HG02973 (cell line): ENCODE measurements at regions not wholly inside any gene's neighbourhood (a gene's known extent, or its start where the extent isn't known, plus 50 kb on each side); places are given as distances from the start of the nearest gene placed in this dataset.
"Not testable (repeated sequence)": the region's sequence is repeated elsewhere in the genome, so short reads cannot be mapped to it uniquely, and the experiment has no call there.

Source experiments
- ATAC-seq: cut with Tn5 transposase; IDR thresholded peaks from one replicate; pipeline ENCODE4 v1.9.1; 2021; ENCODE audit warnings: moderate library complexity; ENCODE audit not compliant: unreplicated experiment

- ATAC-seq = no peak
Observed at GRCh38 chr10:121316432-121316831, 281.8 kb downstream of the FGFR2 start.

- no peak for ATAC-seq
Observed at GRCh38 chr10:121317374-121317773, 280.9 kb downstream of the FGFR2 start.

- no peak for ATAC-seq
Observed at GRCh38 chr10:121322046-121322445, 276.2 kb downstream of the FGFR2 start.

GRCh38 chr10:121322776-121323175 lies 275.5 kb downstream of the FGFR2 start:
- no peak for ATAC-seq

- ATAC-seq = no peak
Observed at GRCh38 chr10:121323443-121323842, 274.8 kb downstream of the FGFR2 start.

GRCh38 chr10:121324678-121325213 lies 273.5 kb downstream of the FGFR2 start:
- ATAC-seq = no peak

GRCh38 chr10:121325490-121326231 lies 272.6 kb downstream of the FGFR2 start:
- no peak for ATAC-seq

- no peak for ATAC-seq
Observed at GRCh38 chr10:121326905-121327304, 271.3 kb downstream of the FGFR2 start.

GRCh38 chr10:121327727-121328126 lies 270.5 kb downstream of the FGFR2 start:
- no peak for ATAC-seq

- ATAC-seq = not testable (repeated sequence)
Observed at GRCh38 chr10:121329631-121330030, 268.6 kb downstream of the FGFR2 start.

GRCh38 chr10:121330563-121330962 lies 267.7 kb downstream of the FGFR2 start:
- no peak for ATAC-seq

GRCh38 chr10:121332353-121332752 lies 265.9 kb downstream of the FGFR2 start:
- ATAC-seq = no peak

- no peak for ATAC-seq
Observed at GRCh38 chr10:121332829-121333765, 265.1 kb downstream of the FGFR2 start.

- no peak for ATAC-seq
Observed at GRCh38 chr10:121335386-121335925, 262.8 kb downstream of the FGFR2 start.

GRCh38 chr10:121337427-121337826 lies 260.8 kb downstream of the FGFR2 start:
- ATAC-seq = no peak

GRCh38 chr10:121338206-121338980 lies 259.9 kb downstream of the FGFR2 start:
- no peak for ATAC-seq

GRCh38 chr10:121339114-121339513 lies 259.1 kb downstream of the FGFR2 start:
- no peak for ATAC-seq

GRCh38 chr10:121340271-121340831 lies 257.9 kb downstream of the FGFR2 start:
- ATAC-seq = no peak

- no peak for ATAC-seq
Observed at GRCh38 chr10:121351540-121351939, 246.7 kb downstream of the FGFR2 start.

- ATAC-seq = no peak
Observed at GRCh38 chr10:121352231-121352855, 245.9 kb downstream of the FGFR2 start.
